ENCODE measurements at regions not wholly inside any gene's neighbourhood (a gene's known extent, or its start where the extent isn't known, plus 50 kb on each side); places are given as distances from the start of the nearest gene placed in this dataset.

- no peak overlapping the region for H3K4me3 Mint-ChIP-seq
- DNase-seq = no peak
- Histone ChIP-seq H2BK120ac (ENCODE audit: low read depth, low read length, poor library complexity, severe bottlenecking) (no peak overlapping the region), H2BK20ac (ENCODE audit: low read depth, low read length, poor library complexity, severe bottlenecking) (no peak overlapping the region), H2AFZ (ENCODE audit: low read length) (no peak overlapping the region), H2BK5ac (ENCODE audit: insufficient read length, low read length) (no peak overlapping the region), H3K4me2 (ENCODE audit: insufficient read depth, insufficient read length, low read length) (no peak overlapping the region), H3K4me1 (ENCODE audit: insufficient read depth, low read length) (no peaks in the 10 kb centered on the region), H3K14ac (ENCODE audit: insufficient read depth, low read length) (no peak overlapping the region), H3K79me1 (ENCODE audit: insufficient read depth, low read depth, low read length, poor library complexity, severe bottlenecking) (no peaks in the 10 kb centered on the region), H4K91ac (ENCODE audit: insufficient read length, low read depth, low read length) (no peak overlapping the region), H3K79me2 (ENCODE audit: insufficient read depth, low read length) (no peaks in the 10 kb centered on the region), H3K9me3 (ENCODE audit: control insufficient read depth, low read depth, low read length) (no peaks in the 10 kb centered on the region), H2BK12ac (ENCODE audit: insufficient read length, low read depth, low read length) (no peak overlapping the region), H3K23me2 (ENCODE audit: insufficient read length, low read depth, low read length, poor library complexity, severe bottlenecking) (no peaks in the 10 kb centered on the region), H3K9ac (ENCODE audit: extremely low read depth, insufficient read length, low read length) (no peak overlapping the region), H3K27me3 (ENCODE audit: insufficient read depth, low read length) (no peaks in the 10 kb centered on the region), H3K23ac (ENCODE audit: insufficient read length, low read depth, low read length) (no peak overlapping the region), H4K20me1 (ENCODE audit: control insufficient read depth, insufficient read depth, insufficient read length) (no peaks in the 10 kb centered on the region), H4K5ac (ENCODE audit: insufficient read length, low read depth, low read length) (no peak overlapping the region), H3T11ph (ENCODE audit: low read length) (no peak overlapping the region), H2AK5ac (ENCODE audit: insufficient read length, low read length) (no peak overlapping the region), H4K8ac (replicated peaks; ENCODE audit: insufficient read length, low read depth, low read length) (no peak overlapping the region), H3K18ac (ENCODE audit: insufficient read length, low read depth, low read length) (no peak overlapping the region), H3K27ac (ENCODE audit: insufficient read length, low read depth, low read length) (no peak overlapping the region), H2BK15ac (ENCODE audit: low read depth, low read length) (no peak overlapping the region), H3K56ac (ENCODE audit: insufficient read length, low read depth, low read length) (no peak overlapping the region), H3K4ac (ENCODE audit: low read depth, low read length) (no peak overlapping the region)
- TF ChIP-seq CTCF (conservative IDR thresholded peaks at IDR 0.05) = no peak
- no CpG with 5 or more reads among the region's 8 CpGs for WGBS (ENCODE audit: extremely low coverage, insufficient read length, low lambda C conversion rate)
- peaks cover 5 to 7% of the 10 kb centered on the region in 2 experiments; a peak in 3 of 4 replicates for H3K4me1 Mint-ChIP-seq
- no peak overlapping the region for H3K27ac Mint-ChIP-seq
- H3K36me3 Mint-ChIP-seq (ENCODE audit: insufficient read depth in 1 of 3, low read depth in 3 of 3) = peaks cover 4 to 20% (median 7%) of the 10 kb centered on the region in 3 experiments; a peak in 4 of 7 replicates
- H3K9me3 Mint-ChIP-seq = peaks cover 13 to 14% of the 10 kb centered on the region in 2 experiments; a peak in 4 of 5 replicates
- H3K27me3 Mint-ChIP-seq (ENCODE audit: low read depth) = no peaks in the 10 kb centered on the region
Measured at GRCh38 chr1:217969428-217969827, 315.7 kb upstream of the RRP15 start.

All from H9 (cell line).